ENCODE measurements at regions not wholly inside any gene's neighbourhood (a gene's known extent, or its start where the extent isn't known, plus 50 kb on each side); places are given as distances from the start of the nearest gene placed in this dataset.

- Mint-ChIP-seq H3K27ac (no peak overlapping the region), H3K27me3 (peaks cover 32% of the 10 kb centered on the region), H3K4me3 (ENCODE audit: low read depth) (no peak overlapping the region), H3K36me3 (ENCODE audit: insufficient read depth) (no peaks in the 10 kb centered on the region), H3K4me1 (ENCODE audit: low read depth) (no peaks in the 10 kb centered on the region), H3K9me3 (ENCODE audit: low read depth) (no peaks in the 10 kb centered on the region)
- DNase-seq (ENCODE audit: low spot score, unreplicated experiment): no peak
- TF ChIP-seq, protein P1, sequence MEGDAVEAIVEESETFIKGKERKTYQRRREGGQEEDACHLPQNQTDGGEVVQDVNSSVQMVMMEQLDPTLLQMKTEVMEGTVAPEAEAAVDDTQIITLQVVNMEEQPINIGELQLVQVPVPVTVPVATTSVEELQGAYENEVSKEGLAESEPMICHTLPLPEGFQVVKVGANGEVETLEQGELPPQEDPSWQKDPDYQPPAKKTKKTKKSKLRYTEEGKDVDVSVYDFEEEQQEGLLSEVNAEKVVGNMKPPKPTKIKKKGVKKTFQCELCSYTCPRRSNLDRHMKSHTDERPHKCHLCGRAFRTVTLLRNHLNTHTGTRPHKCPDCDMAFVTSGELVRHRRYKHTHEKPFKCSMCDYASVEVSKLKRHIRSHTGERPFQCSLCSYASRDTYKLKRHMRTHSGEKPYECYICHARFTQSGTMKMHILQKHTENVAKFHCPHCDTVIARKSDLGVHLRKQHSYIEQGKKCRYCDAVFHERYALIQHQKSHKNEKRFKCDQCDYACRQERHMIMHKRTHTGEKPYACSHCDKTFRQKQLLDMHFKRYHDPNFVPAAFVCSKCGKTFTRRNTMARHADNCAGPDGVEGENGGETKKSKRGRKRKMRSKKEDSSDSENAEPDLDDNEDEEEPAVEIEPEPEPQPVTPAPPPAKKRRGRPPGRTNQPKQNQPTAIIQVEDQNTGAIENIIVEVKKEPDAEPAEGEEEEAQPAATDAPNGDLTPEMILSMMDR (IDR thresholded peaks at IDR 0.05; ENCODE audit: unreplicated experiment): no peak
Observed at GRCh38 chr9:89804766-89805531, 200.1 kb downstream of the GADD45G start.

- Mint-ChIP-seq H3K4me3 (ENCODE audit: low read depth) (no peak overlapping the region), H3K27me3 (peaks cover 35% of the 10 kb centered on the region), H3K9me3 (ENCODE audit: low read depth) (no peaks in the 10 kb centered on the region), H3K27ac (no peak overlapping the region), H3K4me1 (ENCODE audit: low read depth) (no peaks in the 10 kb centered on the region), H3K36me3 (ENCODE audit: insufficient read depth) (no peaks in the 10 kb centered on the region)
- DNase-seq (ENCODE audit: low spot score, unreplicated experiment): no peak
- TF ChIP-seq, protein P1 (IDR thresholded peaks at IDR 0.05; ENCODE audit: unreplicated experiment): no peak
Observed at GRCh38 chr9:89805571-89806292, 200.9 kb downstream of the GADD45G start.

GRCh38 chr9:89806371-89807100, 201.7 kb downstream of the GADD45G start:
- Mint-ChIP-seq H3K4me1 (ENCODE audit: low read depth) (no peaks in the 10 kb centered on the region), H3K27ac (no peak overlapping the region), H3K36me3 (ENCODE audit: insufficient read depth) (no peaks in the 10 kb centered on the region), H3K27me3 (peaks cover 37% of the 10 kb centered on the region), H3K9me3 (ENCODE audit: low read depth) (no peaks in the 10 kb centered on the region), H3K4me3 (ENCODE audit: low read depth) (no peak overlapping the region)
- DNase-seq (ENCODE audit: low spot score, unreplicated experiment): no peak
- TF ChIP-seq, protein P1 (IDR thresholded peaks at IDR 0.05; ENCODE audit: unreplicated experiment): no peak

DNA sequence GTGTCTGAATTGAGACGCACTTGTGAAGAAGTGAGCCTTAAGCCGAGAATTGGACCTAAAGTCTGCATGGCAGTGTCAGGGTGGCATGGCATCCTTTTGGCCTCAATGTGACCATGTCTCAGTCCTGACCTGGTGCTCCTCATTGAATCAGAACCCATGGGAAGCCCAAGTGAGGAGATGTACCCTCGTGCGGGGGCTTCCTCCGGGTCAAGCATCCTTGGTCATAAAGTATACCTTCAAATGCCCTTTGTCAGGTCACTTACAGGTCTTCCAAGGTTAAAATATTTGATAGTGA, 202.2 kb downstream of the GADD45G start:
- no peak for DNase-seq (ENCODE audit: low spot score, unreplicated experiment)
- H3K27ac Mint-ChIP-seq: no peak overlapping the region
- no peak overlapping the region for H3K4me3 Mint-ChIP-seq (ENCODE audit: low read depth)
- peaks cover 33% of the 10 kb centered on the region for H3K27me3 Mint-ChIP-seq
- H3K4me1 Mint-ChIP-seq (ENCODE audit: low read depth): no peaks in the 10 kb centered on the region
- no peaks in the 10 kb centered on the region for H3K36me3 Mint-ChIP-seq (ENCODE audit: insufficient read depth)
- TF ChIP-seq, protein P1 (IDR thresholded peaks at IDR 0.05; ENCODE audit: unreplicated experiment): no peak
- H3K9me3 Mint-ChIP-seq (ENCODE audit: low read depth): no peaks in the 10 kb centered on the region

GRCh38 chr9:89807682-89808075, 202.9 kb downstream of the GADD45G start:
- Mint-ChIP-seq H3K9me3 (ENCODE audit: low read depth) (no peaks in the 10 kb centered on the region), H3K27ac (no peak overlapping the region), H3K4me3 (ENCODE audit: low read depth) (no peak overlapping the region)

More at GRCh38 chr9:89807682-89808075, 202.9 kb downstream of the GADD45G start:
- no peaks in the 10 kb centered on the region for H3K36me3 Mint-ChIP-seq (ENCODE audit: insufficient read depth)
- DNase-seq (ENCODE audit: low spot score, unreplicated experiment): no peak
- H3K27me3 Mint-ChIP-seq: peaks cover 29% of the 10 kb centered on the region
- TF ChIP-seq, protein P1 (IDR thresholded peaks at IDR 0.05; ENCODE audit: unreplicated experiment): no peak
- H3K4me1 Mint-ChIP-seq (ENCODE audit: low read depth): no peaks in the 10 kb centered on the region
